MM.1S (cell line): ENCODE measurements at regions not wholly inside any gene's neighbourhood (a gene's known extent, or its start where the extent isn't known, plus 50 kb on each side); places are given as distances from the start of the nearest gene placed in this dataset.

Experiments
- CTCF ChIP-seq: fragments of 300-600 bp; sonication (generic); IDR thresholded peaks from 2 replicates; pipeline ENCODE4 v1.5.1; 2016; ENCODE audit warnings: antibody characterized with exemption, low read length, mixed read lengths
- EZH2 ChIP-seq: fragments of 300-600 bp; sonication (generic); optimal IDR thresholded peaks from 2 replicates; pipeline ENCODE3; 2017; ENCODE audit warnings: low read depth, mild to moderate bottlenecking, antibody characterized with exemption, low read length, mixed read lengths

- TF ChIP-seq EZH2 (no peak), CTCF (no peak)
Observed at GRCh38 chr2:155766342-155767115, 566.0 kb downstream of the NR4A2 start.
